HCT116 (cell line): ENCODE measurements at regions not wholly inside any gene's neighbourhood (a gene's known extent, or its start where the extent isn't known, plus 50 kb on each side); places are given as distances from the start of the nearest gene placed in this dataset.

ENCODE experiments used
- ATAC-seq: fragments of 200-7000 bp; cut with Tn5 transposase; 2 replicates; pipeline ENCODE4 v1.9.1; 2020; ENCODE audit warnings: mild to moderate bottlenecking, moderate library complexity
- BruUV-seq: library from RNA; stranded (reverse); fragments of 400-500 nt; replicated peaks from 2 replicates; lab custom pipeline; 2021; lab: Mats Ljungman, UMichigan
- CTCF ChIA-PET: fragments of 300-600 bp; sonication (Branson Sonifier 250); formaldehyde crosslinking; loops from one replicate; lab custom pipeline; 2021; ENCODE audit warnings: antibody characterized with exemption; lab: Charles Lee
- POLR2A ChIA-PET: fragments of 300-600, 350-600 bp; sonication (Branson Sonifier 250); formaldehyde crosslinking; loops from one replicate; lab custom pipeline; 2021; ENCODE audit warnings: antibody characterized with exemption; lab: Charles Lee
- RAD21 ChIA-PET, 2 experiments: fragments of 300-600 bp; sonication (Branson Sonifier 250); formaldehyde crosslinking; loops; one replicate each; lab custom pipeline; 2023; ENCODE audit warnings: low total read pairs in 2 of 2; ENCODE audit not compliant: uncharacterized antibody in 2 of 2, unreplicated experiment in 2 of 2, low non-redundant PET in 1 of 2; lab: Charles Lee
- DNase-seq: peaks from one replicate; pipeline ENCODE4 v3.0.0-alpha.2; 2010; ENCODE audit warnings: low read depth, low spot score
- H2AFZ ChIP-seq: fragments of 200-600 bp; shearing (Covaris generic), sonication (generic); 2 replicates; pipeline ENCODE4 v1.6.1; 2017; ENCODE audit warnings: low read depth, mixed run types, mixed read lengths, antibody characterized with exemption, low read length; ENCODE audit not compliant: poor library complexity, severe bottlenecking
- H3K27ac ChIP-seq: 2 replicates; pipeline ENCODE4 v1.5.1; 2012; ENCODE audit warnings: low read depth, low read length
- H3K27me3 ChIP-seq: fragments of 200-600 bp; sonication (generic); 2 replicates; pipeline ENCODE4 v1.6.1; 2016; ENCODE audit warnings: mixed run types, low read length, mixed read lengths; ENCODE audit not compliant: insufficient read depth
- H3K36me3 ChIP-seq, 2 experiments: fragments of 200-500 bp in 1 of 2; fragments of 200-600 bp in 1 of 2; sonication (Bioruptor generic) in 1 of 2; sonication (generic) in 1 of 2; 2 replicates each; pipeline versions ENCODE4 v1.5.1 to v1.6.1; 2014 to 2016; ENCODE audit warnings: low read length in 2 of 2, inconsistent platforms in 1 of 2, mixed read lengths in 1 of 2, mixed run types in 1 of 2; ENCODE audit not compliant: insufficient read depth in 2 of 2, control insufficient read depth in 1 of 2
- H3K4me1 ChIP-seq, 2 experiments: fragments of 200-600 bp in 1 of 2; sonication (generic) in 1 of 2; 2 replicates each; pipeline versions ENCODE4 v1.5.1 to v1.6.1; 2012 to 2017; ENCODE audit warnings: low read length in 2 of 2, inconsistent platforms in 1 of 2, mild to moderate bottlenecking in 1 of 2, mixed read lengths in 1 of 2, mixed run types in 1 of 2, moderate library complexity in 1 of 2; ENCODE audit not compliant: insufficient read depth in 2 of 2, control insufficient read depth in 1 of 2
- H3K4me2 ChIP-seq: fragments of 200-600 bp; sonication (generic); 2 replicates; pipeline ENCODE4 v1.6.1; 2017; ENCODE audit warnings: mixed run types, low read length, mixed read lengths
- H3K4me3 ChIP-seq, 2 experiments: fragments of 200-600 bp in 1 of 2; sonication (generic) in 1 of 2; replicated peaks in 1 of 2; 2 replicates each; pipeline ENCODE4 v1.5.1; 2011 to 2016; ENCODE audit warnings: low read length in 2 of 2, control low read depth in 1 of 2, low read depth in 1 of 2, mild to moderate bottlenecking in 1 of 2, mixed read lengths in 1 of 2, mixed run types in 1 of 2
- H3K79me2 ChIP-seq: fragments of 200-600 bp; sonication (generic); 2 replicates; pipeline ENCODE4 v1.6.1; 2017; ENCODE audit warnings: mild to moderate bottlenecking, mixed run types, low read length, moderate library complexity, mixed read lengths; ENCODE audit not compliant: insufficient read depth
- H3K9ac ChIP-seq: fragments of 200-600 bp; sonication (generic); 2 replicates; pipeline ENCODE4 v1.6.1; 2016; ENCODE audit warnings: low read length, mixed read lengths
- H3K9me2 ChIP-seq: fragments of 200-600 bp; sonication (generic), shearing (Covaris generic); 2 replicates; pipeline ENCODE4 v1.6.1; 2017; ENCODE audit warnings: mixed run types, mild to moderate bottlenecking, moderate library complexity; ENCODE audit not compliant: insufficient read depth
- H3K9me3 ChIP-seq, 2 experiments: fragments of 200-500 bp in 1 of 2; fragments of 200-600 bp in 1 of 2; sonication (Bioruptor generic) in 1 of 2; sonication (generic) in 1 of 2; 2 replicates each; pipeline ENCODE4 v1.6.1; 2014 to 2017; ENCODE audit warnings: low read length in 2 of 2, mixed read lengths in 2 of 2, inconsistent platforms in 1 of 2, low read depth in 1 of 2, mild to moderate bottlenecking in 1 of 2, mixed run types in 1 of 2, moderate library complexity in 1 of 2; ENCODE audit not compliant: control insufficient read depth in 1 of 2, insufficient read depth in 1 of 2
- H4K20me1 ChIP-seq: fragments of 200-600 bp; sonication (generic), shearing (Covaris generic); 2 replicates; pipeline ENCODE4 v1.6.1; 2017; ENCODE audit warnings: mixed run types, mild to moderate bottlenecking, moderate library complexity; ENCODE audit not compliant: insufficient read depth
- ATF3 ChIP-seq: IDR thresholded peaks from 2 replicates; pipeline ENCODE4 v1.6.1; 2012
- CEBPB ChIP-seq: IDR thresholded peaks from 2 replicates; pipeline ENCODE4 v1.6.1; 2012; ENCODE audit warnings: low read depth
- EGR1 ChIP-seq: IDR thresholded peaks from 2 replicates; pipeline ENCODE4 v1.6.1; 2012; ENCODE audit warnings: low read depth
- ELF1 ChIP-seq: IDR thresholded peaks from 2 replicates; pipeline ENCODE4 v1.6.1; 2012; ENCODE audit warnings: low read depth, borderline replicate concordance
- EZH2 ChIP-seq: fragments of 200-600 bp; sonication (generic); IDR thresholded peaks from 2 replicates; pipeline ENCODE4 v1.6.1; 2017; ENCODE audit warnings: antibody characterized with exemption, mixed run types
- EZH2phosphoT487 ChIP-seq: fragments of 200-600 bp; IDR thresholded peaks from 2 replicates; pipeline ENCODE4 v1.6.1; 2018; ENCODE audit warnings: antibody characterized with exemption, borderline replicate concordance
- FOSL1 ChIP-seq: IDR thresholded peaks from 2 replicates; pipeline ENCODE4 v1.6.1; 2012; ENCODE audit warnings: low read depth
- JUND ChIP-seq: IDR thresholded peaks from 2 replicates; pipeline ENCODE4 v1.6.1; 2012
- RAD21 ChIP-seq: IDR thresholded peaks from 2 replicates; pipeline ENCODE4 v1.6.1; 2012; ENCODE audit warnings: low read depth, mild to moderate bottlenecking
- SIN3A ChIP-seq: IDR thresholded peaks from 2 replicates; pipeline ENCODE4 v1.6.1; 2012; ENCODE audit warnings: low read depth
- SP1 ChIP-seq: IDR thresholded peaks from 2 replicates; pipeline ENCODE4 v1.6.1; 2012; ENCODE audit warnings: low read depth
- SRF ChIP-seq: IDR thresholded peaks from 2 replicates; pipeline ENCODE4 v1.6.1; 2012; ENCODE audit warnings: low read depth
- TCF7L2 ChIP-seq: IDR thresholded peaks from 2 replicates; pipeline ENCODE4 v1.7.0; 2011; ENCODE audit warnings: borderline replicate concordance, inconsistent platforms; ENCODE audit not compliant: insufficient read depth, insufficient read length; ENCODE audit errors: extremely low read depth
- YY1 ChIP-seq: IDR thresholded peaks from 2 replicates; pipeline ENCODE4 v1.6.1; 2011; ENCODE audit warnings: low read length, low read depth, moderate library complexity, mild to moderate bottlenecking; ENCODE audit not compliant: insufficient replicate concordance; ENCODE audit errors: extremely low read depth
- ZFX ChIP-seq: fragments of 450-650 bp; IDR thresholded peaks from 2 replicates; pipeline ENCODE4 v1.6.1; 2017
- ZNF274 ChIP-seq: fragments of 200-500 bp; sonication (Bioruptor generic); IDR thresholded peaks from 2 replicates; pipeline ENCODE4 v1.6.1; 2014; ENCODE audit warnings: mild to moderate bottlenecking, low read depth, low read length, inconsistent platforms
- intact Hi-C: fragments of 100-400 bp; cut with micrococcal nuclease; formaldehyde crosslinking; loops from 2 replicates; pipeline ENCODE4 v1.10.0; 2022
- TF ChIP-seq, protein P1 (sequence below): IDR thresholded peaks from 2 replicates; pipeline ENCODE4 v1.6.1; 2012
- TF ChIP-seq, protein P2 (sequence below): IDR thresholded peaks from 2 replicates; pipeline ENCODE4 v1.6.1; 2011; ENCODE audit warnings: mild to moderate bottlenecking, low read length, moderate library complexity; ENCODE audit not compliant: insufficient replicate concordance; ENCODE audit errors: extremely low read depth

DNA sequence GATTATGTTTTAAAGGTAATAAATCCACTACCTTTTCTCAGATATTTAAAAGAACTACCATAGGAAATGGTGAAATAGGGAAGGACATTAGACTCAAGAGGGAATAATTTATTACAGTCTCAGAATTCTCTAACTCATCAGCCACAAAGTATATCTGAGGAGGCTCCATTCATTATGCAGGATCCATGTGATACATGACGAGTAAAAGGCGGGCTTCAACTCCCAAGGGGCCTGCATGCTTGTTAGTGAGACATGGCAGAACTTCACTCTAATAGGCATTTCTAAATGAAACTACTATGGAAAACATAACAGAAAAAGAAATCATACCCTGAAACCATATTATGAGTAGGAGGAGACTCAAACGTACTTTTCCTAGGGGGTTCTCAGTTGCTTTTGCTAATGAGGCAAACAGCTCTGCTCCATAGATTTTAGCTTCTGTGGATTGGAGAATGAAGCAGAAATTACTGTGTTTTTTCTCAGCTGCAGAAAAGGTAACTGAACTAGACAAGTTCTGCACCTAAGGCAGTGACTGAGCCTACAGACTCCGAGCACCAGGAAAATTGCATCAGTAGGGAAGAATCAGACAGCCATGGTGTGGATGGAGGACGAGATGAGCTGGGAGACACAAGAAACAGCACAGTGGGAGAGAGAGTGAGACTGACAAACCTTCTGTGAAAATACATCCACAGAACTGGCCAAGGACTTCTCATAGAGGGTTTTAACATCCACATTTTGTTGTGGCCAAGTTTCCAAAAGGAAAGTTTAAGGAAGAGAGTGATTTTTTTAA lies 254.6 kb upstream of the PRDM1 start:
- no peak overlapping the region for H3K27ac ChIP-seq
- no peak overlapping the region for H2AFZ ChIP-seq
- ChIA-PET RAD21 (no interaction called here), CTCF (no interaction called here), POLR2A (interaction anchor here (0.5 kb wide), 1 partner anchor 134 kb away, joined by 3 read pairs; no protein-coding TSS in a partner anchor)
- no TSS peak for BruUV-seq
- no peak for DNase-seq
- H3K9me3 ChIP-seq: no peaks in the 10 kb centered on the region
- intact Hi-C loops: no loop called here
- no peak overlapping the region for H3K4me2 ChIP-seq
- no peaks in the 10 kb centered on the region for H3K36me3 ChIP-seq
- H3K4me1 ChIP-seq: no peaks in the 10 kb centered on the region
- no peaks in the 10 kb centered on the region for H4K20me1 ChIP-seq
- TF ChIP-seq JUND: no peak
- TF ChIP-seq CEBPB: no peak
- no peak for TF ChIP-seq YY1
- no peak for TF ChIP-seq EZH2
- TF ChIP-seq, protein P1, sequence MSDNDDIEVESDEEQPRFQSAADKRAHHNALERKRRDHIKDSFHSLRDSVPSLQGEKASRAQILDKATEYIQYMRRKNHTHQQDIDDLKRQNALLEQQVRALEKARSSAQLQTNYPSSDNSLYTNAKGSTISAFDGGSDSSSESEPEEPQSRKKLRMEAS: no peak
- no peak for TF ChIP-seq ATF3
- TF ChIP-seq RAD21: no peak
- no peak for TF ChIP-seq SP1
- no peak for TF ChIP-seq SIN3A
- TF ChIP-seq ZFX: no peak
- no peak for TF ChIP-seq ZNF274
- TF ChIP-seq EZH2phosphoT487: no peak
- TF ChIP-seq EGR1: no peak
- TF ChIP-seq ELF1: no peak
- TF ChIP-seq, protein P2, sequence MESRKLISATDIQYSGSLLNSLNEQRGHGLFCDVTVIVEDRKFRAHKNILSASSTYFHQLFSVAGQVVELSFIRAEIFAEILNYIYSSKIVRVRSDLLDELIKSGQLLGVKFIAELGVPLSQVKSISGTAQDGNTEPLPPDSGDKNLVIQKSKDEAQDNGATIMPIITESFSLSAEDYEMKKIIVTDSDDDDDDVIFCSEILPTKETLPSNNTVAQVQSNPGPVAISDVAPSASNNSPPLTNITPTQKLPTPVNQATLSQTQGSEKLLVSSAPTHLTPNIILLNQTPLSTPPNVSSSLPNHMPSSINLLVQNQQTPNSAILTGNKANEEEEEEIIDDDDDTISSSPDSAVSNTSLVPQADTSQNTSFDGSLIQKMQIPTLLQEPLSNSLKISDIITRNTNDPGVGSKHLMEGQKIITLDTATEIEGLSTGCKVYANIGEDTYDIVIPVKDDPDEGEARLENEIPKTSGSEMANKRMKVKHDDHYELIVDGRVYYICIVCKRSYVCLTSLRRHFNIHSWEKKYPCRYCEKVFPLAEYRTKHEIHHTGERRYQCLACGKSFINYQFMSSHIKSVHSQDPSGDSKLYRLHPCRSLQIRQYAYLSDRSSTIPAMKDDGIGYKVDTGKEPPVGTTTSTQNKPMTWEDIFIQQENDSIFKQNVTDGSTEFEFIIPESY: no peak
- TF ChIP-seq TCF7L2: no peak
- no peak for TF ChIP-seq FOSL1
- no peak for TF ChIP-seq SRF
- H3K27me3 ChIP-seq: no peaks in the 10 kb centered on the region
- no peak for ATAC-seq
- no peaks in the 10 kb centered on the region for H3K79me2 ChIP-seq
- no peak overlapping the region for H3K4me3 ChIP-seq
- H3K9me2 ChIP-seq: no peaks in the 10 kb centered on the region; the same call in 1 of the 2 replicates
- H3K9ac ChIP-seq: no peak overlapping the region
